GM12878 (cell line): ENCODE measurements at regions not wholly inside any gene's neighbourhood (a gene's known extent, or its start where the extent isn't known, plus 50 kb on each side); places are given as distances from the start of the nearest gene placed in this dataset.

Experiments used
- ATAC-seq: fragments of 200-7000 bp; cut with Tn5 transposase; 3 replicates; pipeline ENCODE4 v1.9.1; 2020; ENCODE audit warnings: mild to moderate bottlenecking, moderate library complexity
- BruUV-seq: library from RNA; stranded (reverse); fragments of 400-500 nt; replicated peaks from 2 replicates; lab custom pipeline; 2021; lab: Mats Ljungman, UMichigan
- CTCF ChIA-PET: fragments of 300-600 bp; sonication (Branson Sonifier 250); formaldehyde crosslinking; extraction: SDS; loops from one replicate; lab custom pipeline; 2021; ENCODE audit warnings: inconsistent platforms; lab: Yijun Ruan, JAX
- POLR2A ChIA-PET: fragments of 350-600 bp; formaldehyde crosslinking; extraction: SDS; loops from one replicate; lab custom pipeline; 2021; ENCODE audit warnings: inconsistent platforms; lab: Charles Lee
- RAD21 ChIA-PET: fragments of 300-600 bp; sonication (Branson Sonifier 250); formaldehyde crosslinking; loops from one replicate; lab custom pipeline; 2023; ENCODE audit warnings: antibody characterized with exemption; ENCODE audit not compliant: unreplicated experiment; lab: Charles Lee
- SMC1A ChIA-PET: fragments of 300-600 bp; sonication (Branson Sonifier 250); formaldehyde crosslinking; loops from one replicate; lab custom pipeline; 2023; ENCODE audit not compliant: unreplicated experiment, uncharacterized antibody; lab: Charles Lee
- DNase-seq: peaks from one replicate; pipeline ENCODE4 v3.0.0-alpha.2; 2011; ENCODE audit warnings: low read depth, low spot score
- FAIRE-seq: peaks from 3 replicates; lab custom pipeline; 2011; peaks lifted over from hg19 to GRCh38; lab: Jason Lieb, UNC
- H2AFZ ChIP-seq: 2 replicates; pipeline ENCODE4 v1.6.0; 2011; ENCODE audit warnings: low read depth, low read length, control low read depth; ENCODE audit not compliant: control insufficient read depth
- H3K27ac ChIP-seq: 2 replicates; pipeline ENCODE4 v1.5.1; 2011; ENCODE audit warnings: control low read depth; ENCODE audit not compliant: control insufficient read depth, insufficient read depth
- H3K27me3 ChIP-seq, 2 experiments: replicated peaks in 1 of 2; 2 replicates each; pipeline versions ENCODE4 v1.6.0 to v1.6.1; 2011; ENCODE audit warnings: low read length in 1 of 2; ENCODE audit not compliant: control insufficient read depth in 2 of 2, insufficient read depth in 2 of 2
- H3K36me3 ChIP-seq, 2 experiments: 2 replicates each; pipeline ENCODE4 v1.5.1; 2011; ENCODE audit warnings: low read length in 1 of 2; ENCODE audit not compliant: control insufficient read depth in 2 of 2, insufficient read depth in 2 of 2
- H3K4me1 ChIP-seq: 2 replicates; pipeline ENCODE4 v1.6.1; 2011; ENCODE audit warnings: mild to moderate bottlenecking, low read length, moderate library complexity, mixed read lengths; ENCODE audit not compliant: control insufficient read depth, insufficient read depth
- H3K4me2 ChIP-seq: 2 replicates; pipeline ENCODE4 v1.6.0; 2011; ENCODE audit warnings: control low read depth; ENCODE audit not compliant: control insufficient read depth, insufficient read depth
- H3K4me3 ChIP-seq: fragments of 200-600 bp; sonication (generic); 2 replicates; pipeline ENCODE4 v1.5.1; 2016
- H3K79me2 ChIP-seq: 2 replicates; pipeline ENCODE4 v1.6.0; 2011; ENCODE audit warnings: low read length; ENCODE audit not compliant: control insufficient read depth, insufficient read depth
- H3K9ac ChIP-seq: 2 replicates; pipeline ENCODE4 v1.8.0; 2011; ENCODE audit warnings: low read length, control low read depth, mixed read lengths; ENCODE audit not compliant: control insufficient read depth, insufficient read depth
- H3K9me3 ChIP-seq: replicated peaks from 3 replicates; pipeline ENCODE4 v1.5.1; 2011; ENCODE audit warnings: mild to moderate bottlenecking, low read length; ENCODE audit not compliant: control insufficient read depth, insufficient read depth
- H4K20me1 ChIP-seq: 2 replicates; pipeline ENCODE4 v1.6.0; 2011; ENCODE audit not compliant: control insufficient read depth, insufficient read depth
- ASH2L ChIP-seq: fragments of 300-600, 200-600 bp; sonication (generic); IDR thresholded peaks from 2 replicates; pipeline ENCODE4 v1.6.1; 2017; ENCODE audit warnings: low read depth, mild to moderate bottlenecking, borderline replicate concordance
- CREM ChIP-seq: IDR thresholded peaks from 2 replicates; pipeline ENCODE4 v1.6.1; 2014; ENCODE audit warnings: antibody characterized with exemption, low read depth
- IKZF1 ChIP-seq: fragments of 450-650 bp; conservative IDR thresholded peaks from 2 replicates; pipeline ENCODE4 v1.6.1; 2017; ENCODE audit warnings: antibody characterized with exemption, mild to moderate bottlenecking
- KDM1A ChIP-seq: fragments of 200-600 bp; sonication (generic); IDR thresholded peaks from 2 replicates; pipeline ENCODE4 v1.6.1; 2016; ENCODE audit warnings: borderline replicate concordance
- KLF5 ChIP-seq: fragments of 450-650 bp; IDR thresholded peaks from 2 replicates; pipeline ENCODE4 v1.6.1; 2014; ENCODE audit warnings: mild to moderate bottlenecking; ENCODE audit not compliant: partially characterized antibody
- POLR2AphosphoS5 ChIP-seq: IDR thresholded peaks from 2 replicates; pipeline ENCODE4 v1.6.1; 2011; ENCODE audit warnings: mild to moderate bottlenecking, low read length, inconsistent platforms
- RBBP5 ChIP-seq: fragments of 200-600 bp; sonication (generic); conservative IDR thresholded peaks from 2 replicates; pipeline ENCODE4 v1.6.1; 2016
- SIN3A ChIP-seq: IDR thresholded peaks from 2 replicates; pipeline ENCODE4 v1.6.1; 2012; ENCODE audit warnings: low read depth, low read length, improper control_type of control experiment
- SIX5 ChIP-seq: IDR thresholded peaks from 2 replicates; pipeline ENCODE4 v1.6.1; 2011; ENCODE audit warnings: mild to moderate bottlenecking, low read depth, low read length, moderate library complexity; ENCODE audit not compliant: severe bottlenecking
- SRF ChIP-seq, 2 experiments: IDR thresholded peaks; 2 replicates each; pipeline ENCODE4 v1.6.1; 2011; ENCODE audit warnings: low read depth in 2 of 2, low read length in 2 of 2, mild to moderate bottlenecking in 1 of 2, moderate library complexity in 1 of 2
- ZBED1 ChIP-seq: IDR thresholded peaks from 2 replicates; pipeline ENCODE4 v1.6.1; 2016; ENCODE audit warnings: borderline replicate concordance
- ZNF24 ChIP-seq: fragments of 450-650 bp; IDR thresholded peaks from 2 replicates; pipeline ENCODE4 v1.6.1; 2017; ENCODE audit warnings: antibody characterized with exemption, mild to moderate bottlenecking
- ZSCAN29 ChIP-seq: fragments of 450-650 bp; IDR thresholded peaks from 2 replicates; pipeline ENCODE4 v1.6.1; 2017; ENCODE audit warnings: mild to moderate bottlenecking, moderate library complexity
- WGBS: methylation state at CpG from one replicate; pipeline ENCODE4 v1.1.6; 2016; ENCODE audit warnings: low lambda C conversion rate; ENCODE audit not compliant: insufficient replicate concordance, insufficient coverage; ENCODE audit errors: missing lambda C conversion rate; 5-methylcytosine and 5-hydroxymethylcytosine counted together
- in situ Hi-C: fragments of 300-500 bp; cut with MboI; formaldehyde crosslinking; loops from 9 replicates; pipeline ENCODE4 v1.14.3; 2018; ENCODE audit warnings: mixed read lengths
- intact Hi-C: fragments of 100-400 bp; cut with micrococcal nuclease; formaldehyde crosslinking; loops from one replicate; pipeline ENCODE4 v1.14.2; 2022; ENCODE audit not compliant: unreplicated experiment
- TF ChIP-seq, protein P1 (sequence below): IDR thresholded peaks from 2 replicates; pipeline ENCODE4 v1.6.1; 2012; ENCODE audit warnings: low read depth, low read length, improper control_type of control experiment
- TF ChIP-seq, protein P2 (sequence below): IDR thresholded peaks from 2 replicates; pipeline ENCODE4 v1.6.1; 2011; ENCODE audit warnings: low read depth, mild to moderate bottlenecking, low read length, moderate library complexity, borderline replicate concordance; ENCODE audit errors: extremely low read depth
- TF ChIP-seq, protein P3 (sequence below): fragments of 450-650 bp; IDR thresholded peaks from 2 replicates; pipeline ENCODE4 v1.6.1; 2014; ENCODE audit warnings: mild to moderate bottlenecking
- TF ChIP-seq, protein P4 (sequence below): fragments of 450-650 bp; formaldehyde crosslinking; IDR thresholded peaks from 2 replicates; pipeline ENCODE4 v1.5.0; 2022; ENCODE audit warnings: mild to moderate bottlenecking, missing genetic modification characterization
- TF ChIP-seq, protein P5 (sequence below): fragments of 450-650 bp; IDR thresholded peaks from 2 replicates; pipeline ENCODE4 v1.6.1; 2017; ENCODE audit warnings: mild to moderate bottlenecking

DNA sequence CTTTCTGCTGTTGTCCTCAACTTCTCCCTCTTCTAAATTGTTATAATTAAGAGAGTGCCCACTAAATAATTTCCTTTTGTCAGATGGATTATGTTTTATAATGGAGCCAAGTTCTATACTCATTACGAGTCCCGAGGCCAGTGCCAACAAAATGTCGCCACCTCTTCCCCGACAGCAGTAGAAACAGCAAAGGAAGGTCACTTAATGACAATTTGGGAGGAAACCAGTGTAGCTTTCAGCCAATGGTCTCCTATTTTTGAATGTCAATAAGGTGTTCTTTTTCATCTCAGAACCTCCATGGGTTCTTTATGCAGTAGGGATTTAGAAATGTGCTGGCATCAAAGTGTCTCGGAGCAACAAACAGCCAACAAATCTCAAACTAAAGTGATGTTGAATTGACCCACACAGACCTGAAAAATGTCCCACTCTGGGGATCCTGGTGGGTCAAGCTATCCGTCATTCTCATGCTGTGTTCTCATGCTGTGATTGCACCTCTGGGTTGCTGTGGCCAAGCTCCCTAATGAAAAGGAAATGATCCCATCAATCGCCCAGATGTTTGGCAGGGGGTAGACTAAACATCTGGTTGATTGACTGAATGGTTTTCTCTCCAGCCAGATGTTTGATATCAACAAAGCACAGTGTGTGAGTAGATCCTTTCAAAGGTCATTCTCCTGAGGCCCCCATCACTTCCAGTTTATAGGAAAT, 291.9 kb downstream of the DMAC1 start:
- RAD21 ChIA-PET = no interaction called here
- Histone ChIP-seq H3K4me2 (no peak overlapping the region), H3K9me3 (no peaks in the 10 kb centered on the region), H3K79me2 (no peaks in the 10 kb centered on the region), H4K20me1 (no peaks in the 10 kb centered on the region), H3K4me3 (no peak overlapping the region), H3K27ac (no peak overlapping the region), H3K4me1 (no peaks in the 10 kb centered on the region), H2AFZ (no peak overlapping the region), H3K27me3 (no peaks in the 10 kb centered on the region), H3K36me3 (no peaks in the 10 kb centered on the region), H3K9ac (no peak overlapping the region)
- intact Hi-C loops = no loop called here
- CTCF ChIA-PET = no interaction called here
- FAIRE-seq = no peak
- in situ Hi-C loops = no loop called here
- POLR2A ChIA-PET = no interaction called here
- 33% methylated on average over 7 of the region's 7 CpGs for WGBS
- DNase-seq = no peak
- SMC1A ChIA-PET = no interaction called here
- no TSS peak for BruUV-seq
- no peak for ATAC-seq
- TF ChIP-seq, protein P1, sequence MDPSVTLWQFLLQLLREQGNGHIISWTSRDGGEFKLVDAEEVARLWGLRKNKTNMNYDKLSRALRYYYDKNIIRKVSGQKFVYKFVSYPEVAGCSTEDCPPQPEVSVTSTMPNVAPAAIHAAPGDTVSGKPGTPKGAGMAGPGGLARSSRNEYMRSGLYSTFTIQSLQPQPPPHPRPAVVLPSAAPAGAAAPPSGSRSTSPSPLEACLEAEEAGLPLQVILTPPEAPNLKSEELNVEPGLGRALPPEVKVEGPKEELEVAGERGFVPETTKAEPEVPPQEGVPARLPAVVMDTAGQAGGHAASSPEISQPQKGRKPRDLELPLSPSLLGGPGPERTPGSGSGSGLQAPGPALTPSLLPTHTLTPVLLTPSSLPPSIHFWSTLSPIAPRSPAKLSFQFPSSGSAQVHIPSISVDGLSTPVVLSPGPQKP = no peak
- no peak for TF ChIP-seq SRF (IDR thresholded peaks at IDR 0.05; ENCODE audit: low read depth in 2 of 2, low read length in 2 of 2)
- no peak for TF ChIP-seq ZBED1
- TF ChIP-seq CREM = no peak
- no peak for TF ChIP-seq IKZF1
- TF ChIP-seq, protein P2, sequence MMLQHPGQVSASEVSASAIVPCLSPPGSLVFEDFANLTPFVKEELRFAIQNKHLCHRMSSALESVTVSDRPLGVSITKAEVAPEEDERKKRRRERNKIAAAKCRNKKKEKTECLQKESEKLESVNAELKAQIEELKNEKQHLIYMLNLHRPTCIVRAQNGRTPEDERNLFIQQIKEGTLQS = no peak
- TF ChIP-seq ZSCAN29 = no peak
- no peak for TF ChIP-seq SIN3A
- TF ChIP-seq, protein P3, sequence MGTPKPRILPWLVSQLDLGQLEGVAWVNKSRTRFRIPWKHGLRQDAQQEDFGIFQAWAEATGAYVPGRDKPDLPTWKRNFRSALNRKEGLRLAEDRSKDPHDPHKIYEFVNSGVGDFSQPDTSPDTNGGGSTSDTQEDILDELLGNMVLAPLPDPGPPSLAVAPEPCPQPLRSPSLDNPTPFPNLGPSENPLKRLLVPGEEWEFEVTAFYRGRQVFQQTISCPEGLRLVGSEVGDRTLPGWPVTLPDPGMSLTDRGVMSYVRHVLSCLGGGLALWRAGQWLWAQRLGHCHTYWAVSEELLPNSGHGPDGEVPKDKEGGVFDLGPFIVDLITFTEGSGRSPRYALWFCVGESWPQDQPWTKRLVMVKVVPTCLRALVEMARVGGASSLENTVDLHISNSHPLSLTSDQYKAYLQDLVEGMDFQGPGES = no peak
- TF ChIP-seq KLF5 = no peak
- no peak for TF ChIP-seq SIX5
- TF ChIP-seq, protein P4, sequence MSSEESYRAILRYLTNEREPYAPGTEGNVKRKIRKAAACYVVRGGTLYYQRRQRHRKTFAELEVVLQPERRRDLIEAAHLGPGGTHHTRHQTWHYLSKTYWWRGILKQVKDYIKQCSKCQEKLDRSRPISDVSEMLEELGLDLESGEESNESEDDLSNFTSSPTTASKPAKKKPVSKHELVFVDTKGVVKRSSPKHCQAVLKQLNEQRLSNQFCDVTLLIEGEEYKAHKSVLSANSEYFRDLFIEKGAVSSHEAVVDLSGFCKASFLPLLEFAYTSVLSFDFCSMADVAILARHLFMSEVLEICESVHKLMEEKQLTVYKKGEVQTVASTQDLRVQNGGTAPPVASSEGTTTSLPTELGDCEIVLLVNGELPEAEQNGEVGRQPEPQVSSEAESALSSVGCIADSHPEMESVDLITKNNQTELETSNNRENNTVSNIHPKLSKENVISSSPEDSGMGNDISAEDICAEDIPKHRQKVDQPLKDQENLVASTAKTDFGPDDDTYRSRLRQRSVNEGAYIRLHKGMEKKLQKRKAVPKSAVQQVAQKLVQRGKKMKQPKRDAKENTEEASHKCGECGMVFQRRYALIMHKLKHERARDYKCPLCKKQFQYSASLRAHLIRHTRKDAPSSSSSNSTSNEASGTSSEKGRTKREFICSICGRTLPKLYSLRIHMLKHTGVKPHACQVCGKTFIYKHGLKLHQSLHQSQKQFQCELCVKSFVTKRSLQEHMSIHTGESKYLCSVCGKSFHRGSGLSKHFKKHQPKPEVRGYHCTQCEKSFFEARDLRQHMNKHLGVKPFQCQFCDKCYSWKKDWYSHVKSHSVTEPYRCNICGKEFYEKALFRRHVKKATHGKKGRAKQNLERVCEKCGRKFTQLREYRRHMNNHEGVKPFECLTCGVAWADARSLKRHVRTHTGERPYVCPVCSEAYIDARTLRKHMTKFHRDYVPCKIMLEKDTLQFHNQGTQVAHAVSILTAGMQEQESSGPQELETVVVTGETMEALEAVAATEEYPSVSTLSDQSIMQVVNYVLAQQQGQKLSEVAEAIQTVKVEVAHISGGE = no peak
- TF ChIP-seq POLR2AphosphoS5 = no peak
- TF ChIP-seq ASH2L = no peak
- TF ChIP-seq ZNF24 = no peak
- TF ChIP-seq KDM1A = no peak
- TF ChIP-seq, protein P5, sequence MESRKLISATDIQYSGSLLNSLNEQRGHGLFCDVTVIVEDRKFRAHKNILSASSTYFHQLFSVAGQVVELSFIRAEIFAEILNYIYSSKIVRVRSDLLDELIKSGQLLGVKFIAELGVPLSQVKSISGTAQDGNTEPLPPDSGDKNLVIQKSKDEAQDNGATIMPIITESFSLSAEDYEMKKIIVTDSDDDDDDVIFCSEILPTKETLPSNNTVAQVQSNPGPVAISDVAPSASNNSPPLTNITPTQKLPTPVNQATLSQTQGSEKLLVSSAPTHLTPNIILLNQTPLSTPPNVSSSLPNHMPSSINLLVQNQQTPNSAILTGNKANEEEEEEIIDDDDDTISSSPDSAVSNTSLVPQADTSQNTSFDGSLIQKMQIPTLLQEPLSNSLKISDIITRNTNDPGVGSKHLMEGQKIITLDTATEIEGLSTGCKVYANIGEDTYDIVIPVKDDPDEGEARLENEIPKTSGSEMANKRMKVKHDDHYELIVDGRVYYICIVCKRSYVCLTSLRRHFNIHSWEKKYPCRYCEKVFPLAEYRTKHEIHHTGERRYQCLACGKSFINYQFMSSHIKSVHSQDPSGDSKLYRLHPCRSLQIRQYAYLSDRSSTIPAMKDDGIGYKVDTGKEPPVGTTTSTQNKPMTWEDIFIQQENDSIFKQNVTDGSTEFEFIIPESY = no peak
- TF ChIP-seq RBBP5 = no peak
